A549 (cell line): ENCODE measurements at regions not wholly inside any gene's neighbourhood (a gene's known extent, or its start where the extent isn't known, plus 50 kb on each side); places are given as distances from the start of the nearest gene placed in this dataset.

Experiments
- ATAC-seq, 2 experiments: fragments of 200-7000 bp in 1 of 2; fragments of >200 bp in 1 of 2; cut with Nextera tagmentation in 1 of 2; cut with Tn5 transposase in 1 of 2; 3 replicates each; pipeline versions ENCODE4 v1.8.0 to v1.9.1; 2018 to 2020; ENCODE audit warnings: mild to moderate bottlenecking in 1 of 2, moderate library complexity in 1 of 2
- CTCF ChIA-PET: fragments of 300-600 bp; sonication (Branson Sonifier 250); formaldehyde crosslinking; extraction: SDS; loops from one replicate; lab custom pipeline; 2021; ENCODE audit warnings: antibody characterized with exemption, inconsistent platforms; lab: Yijun Ruan, JAX
- POLR2A ChIA-PET: fragments of 350-600 bp; formaldehyde crosslinking; extraction: SDS; loops from one replicate; lab custom pipeline; 2021; ENCODE audit warnings: antibody characterized with exemption, inconsistent platforms; lab: Yijun Ruan, JAX
- DNase-seq, 2 experiments: peaks; one replicate each; pipeline versions ENCODE4 v3.0.0 to v3.0.0-alpha.2; 2011 to 2016; ENCODE audit warnings: low read depth in 1 of 2, low spot score in 1 of 2
- FAIRE-seq: peaks from 2 replicates; lab custom pipeline; 2011; peaks lifted over from hg19 to GRCh38; lab: Jason Lieb, UNC
- H3K27ac ChIP-seq, 2 experiments: fragments of >200 bp; sonication (Bioruptor Twin); formaldehyde crosslinking; 3 replicates each; pipeline ENCODE4 v1.5.1; 2016 to 2017
- H3K4me1 ChIP-seq: fragments of >200 bp; sonication (Bioruptor Twin); formaldehyde crosslinking; 3 replicates; pipeline ENCODE4 v1.6.1; 2016
- H3K4me2 ChIP-seq: fragments of >200 bp; sonication (Bioruptor Twin); formaldehyde crosslinking; 3 replicates; pipeline ENCODE4 v1.6.1; 2016
- H3K4me3 ChIP-seq: fragments of >200 bp; sonication (Bioruptor Twin); formaldehyde crosslinking; 3 replicates; pipeline ENCODE4 v1.5.1; 2016
- H3K9me3 ChIP-seq: fragments of >200 bp; sonication (Bioruptor Twin); formaldehyde crosslinking; 3 replicates; pipeline ENCODE4 v1.6.1; 2016
- BHLHE40 ChIP-seq: IDR thresholded peaks from 2 replicates; pipeline ENCODE4 v1.6.1; 2012; ENCODE audit warnings: low read depth, low read length, inconsistent platforms
- CHD2 ChIP-seq: fragments of 150-350 bp; IDR thresholded peaks from 2 replicates; pipeline ENCODE4 v1.6.1; 2014; ENCODE audit warnings: low read length; ENCODE audit not compliant: partially characterized antibody
- CTCF ChIP-seq: fragments of >200 bp; sonication (Bioruptor Twin); formaldehyde crosslinking; IDR thresholded peaks from 3 replicates; pipeline ENCODE4 v1.5.1; 2016
- E2F6 ChIP-seq: IDR thresholded peaks from 2 replicates; pipeline ENCODE4 v1.6.1; 2012; ENCODE audit warnings: low read depth, borderline replicate concordance
- EHF ChIP-seq: fragments of 250-450 bp; sonication (Bioruptor Pico); IDR thresholded peaks from 2 replicates; pipeline ENCODE4 v1.5.0; 2020; ENCODE audit warnings: mild to moderate bottlenecking
- ELK1 ChIP-seq: fragments of 150-350 bp; IDR thresholded peaks from 2 replicates; pipeline ENCODE4 v1.6.1; 2014; ENCODE audit warnings: low read depth, mild to moderate bottlenecking, low read length
- FOSL2 ChIP-seq, 2 experiments: fragments of 450-650 bp in 1 of 2; fragments of >200 bp in 1 of 2; sonication (Bioruptor Twin) in 1 of 2; formaldehyde crosslinking; IDR thresholded peaks; 2 replicates each; pipeline versions ENCODE4 v1.5.0 to v1.6.1; 2016 to 2020; ENCODE audit warnings: mild to moderate bottlenecking in 1 of 2, moderate library complexity in 1 of 2
- HEYL ChIP-seq: fragments of 250-450 bp; sonication (Bioruptor Pico); IDR thresholded peaks from 2 replicates; pipeline ENCODE4 v1.8.0; 2021; ENCODE audit warnings: mild to moderate bottlenecking, moderate library complexity
- HOXB13 ChIP-seq: fragments of 250-450 bp; sonication (Bioruptor Pico); IDR thresholded peaks from 2 replicates; pipeline ENCODE4 v1.5.0; 2020; ENCODE audit warnings: low read depth, mild to moderate bottlenecking, moderate library complexity
- JUNB ChIP-seq: fragments of >200 bp; sonication (Bioruptor Twin); formaldehyde crosslinking; IDR thresholded peaks from 2 replicates; pipeline ENCODE4 v1.6.1; 2016
- KDM5A ChIP-seq: fragments of 200-600 bp; sonication (generic); IDR thresholded peaks from 2 replicates; pipeline ENCODE4 v1.6.1; 2016; ENCODE audit warnings: antibody characterized with exemption, mild to moderate bottlenecking
- MAZ ChIP-seq: fragments of 150-350 bp; IDR thresholded peaks from 2 replicates; pipeline ENCODE4 v1.6.1; 2014; ENCODE audit warnings: antibody characterized with exemption, low read depth, low read length, borderline replicate concordance
- MYC ChIP-seq: IDR thresholded peaks from 2 replicates; pipeline ENCODE4 v1.6.1; 2012; ENCODE audit warnings: mild to moderate bottlenecking, inconsistent platforms, low read length, improper control_type of control experiment, borderline replicate concordance
- NPAS2 ChIP-seq: fragments of 250-450 bp; sonication (Bioruptor Pico); IDR thresholded peaks from 2 replicates; pipeline ENCODE4 v1.8.0; 2022; ENCODE audit warnings: mild to moderate bottlenecking, moderate library complexity, borderline replicate concordance
- NR3C1 ChIP-seq: fragments of >200 bp; sonication (Bioruptor Twin); formaldehyde crosslinking; IDR thresholded peaks from 3 replicates; pipeline ENCODE4 v1.6.1; 2017
- POLR2A ChIP-seq: IDR thresholded peaks from 2 replicates; pipeline ENCODE4 v1.6.1; 2012; ENCODE audit warnings: mild to moderate bottlenecking, low read length
- POLR2AphosphoS2 ChIP-seq: conservative IDR thresholded peaks from 2 replicates; pipeline ENCODE4 v1.6.1; 2012; ENCODE audit warnings: low read length, improper control_type of control experiment, inconsistent platforms
- RARB ChIP-seq: fragments of 250-450 bp; sonication (Bioruptor Pico); IDR thresholded peaks from 2 replicates; pipeline ENCODE4 v1.8.0; 2021; ENCODE audit warnings: mild to moderate bottlenecking, moderate library complexity
- RCOR1 ChIP-seq: fragments of 150-350 bp; IDR thresholded peaks from 2 replicates; pipeline ENCODE4 v1.6.1; 2014; ENCODE audit warnings: antibody characterized with exemption, low read length, low read depth
- RFX5 ChIP-seq: fragments of 450-650 bp; IDR thresholded peaks from 2 replicates; pipeline ENCODE4 v1.7.1; 2014; ENCODE audit warnings: antibody characterized with exemption, mild to moderate bottlenecking, moderate library complexity
- SMC3 ChIP-seq: fragments of >200 bp; sonication (Bioruptor Twin); formaldehyde crosslinking; IDR thresholded peaks from 3 replicates; pipeline ENCODE4 v1.6.1; 2018; ENCODE audit warnings: inconsistent platforms
- TFCP2L1 ChIP-seq: fragments of 250-450 bp; sonication (Bioruptor Pico); IDR thresholded peaks from 2 replicates; pipeline ENCODE4 v1.5.0; 2021; ENCODE audit warnings: mild to moderate bottlenecking
- ZC3H11A ChIP-seq: fragments of 450-650 bp; IDR thresholded peaks from 2 replicates; pipeline ENCODE4 v1.6.1; 2014; ENCODE audit warnings: antibody characterized with exemption, mild to moderate bottlenecking
- WGBS: methylation state at CpG from one replicate; pipeline ENCODE4 v1.1.6; 2017; ENCODE audit errors: missing lambda C conversion rate; 5-methylcytosine and 5-hydroxymethylcytosine counted together
- TF ChIP-seq, protein P1 (sequence below): fragments of 250-450 bp; sonication (Bioruptor Pico); IDR thresholded peaks from 2 replicates; pipeline ENCODE4 v1.5.0; 2020; ENCODE audit warnings: low read depth, mild to moderate bottlenecking, moderate library complexity
- TF ChIP-seq, protein P2 (sequence below): IDR thresholded peaks from 2 replicates; pipeline ENCODE4 v1.6.1; 2012
- TF ChIP-seq, protein P3 (sequence below): fragments of >200 bp; sonication (Bioruptor Twin); formaldehyde crosslinking; IDR thresholded peaks from 2 replicates; pipeline ENCODE4 v1.6.1; 2016

- peak; percentile 64 to 81 for ATAC-seq
- no peaks in the 10 kb centered on the region for H3K9me3 ChIP-seq
- 8% methylated on average over 4 of the region's 4 CpGs for WGBS
- peak overlapping the region; percentile 48 for H3K4me2 ChIP-seq
- DNase-seq, result peak in 1 of 2 experiments; percentile 54
- ChIA-PET POLR2A (no interaction called here), CTCF (no interaction called here)
- TF ChIP-seq JUNB (0 out of 2 replicates have a peak, but pooled peaks have one; percentile 15), FOSL2 (IDR thresholded peaks at IDR 0.05) (no peak), FOSL2 (CRISPR knock-in tag; IDR thresholded peaks at IDR 0.05) (peak; percentile 50; the same call in 1 of the 2 replicates), HEYL (CRISPR knock-in tag) (no peak)
- peak overlapping the region; percentile 51 to 57; a peak in 4 of 6 replicates for H3K27ac ChIP-seq
- peaks cover 38% of the 10 kb centered on the region for H3K4me1 ChIP-seq
- no peak for FAIRE-seq
- no peak overlapping the region for H3K4me3 ChIP-seq
These were observed 395.1 kb downstream of the FBXO15 start for GRCh38 chr18:73752546-73752945.

DNA sequence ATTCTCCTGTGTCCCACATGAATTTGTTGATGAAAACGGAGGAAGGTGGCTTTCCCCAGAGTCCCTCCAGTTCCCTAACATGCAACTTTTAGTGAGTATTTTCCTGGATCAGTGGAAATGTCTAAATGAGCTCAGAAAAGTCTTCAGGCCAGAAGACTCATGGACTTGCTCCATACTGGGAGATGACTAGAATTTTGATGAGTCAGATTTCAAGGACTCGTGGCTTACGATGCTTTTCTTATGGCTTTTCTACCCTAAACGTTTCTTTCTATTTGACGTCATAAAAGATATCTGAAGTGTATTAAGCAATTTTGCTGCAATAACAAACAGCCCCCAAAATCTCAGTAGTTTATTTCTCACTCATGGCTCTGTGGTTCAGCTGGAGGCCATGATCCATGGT, 397.6 kb downstream of the FBXO15 start:
- no peak for FAIRE-seq
- no peak for DNase-seq
- no peak for TF ChIP-seq CTCF
- TF ChIP-seq, protein P1, sequence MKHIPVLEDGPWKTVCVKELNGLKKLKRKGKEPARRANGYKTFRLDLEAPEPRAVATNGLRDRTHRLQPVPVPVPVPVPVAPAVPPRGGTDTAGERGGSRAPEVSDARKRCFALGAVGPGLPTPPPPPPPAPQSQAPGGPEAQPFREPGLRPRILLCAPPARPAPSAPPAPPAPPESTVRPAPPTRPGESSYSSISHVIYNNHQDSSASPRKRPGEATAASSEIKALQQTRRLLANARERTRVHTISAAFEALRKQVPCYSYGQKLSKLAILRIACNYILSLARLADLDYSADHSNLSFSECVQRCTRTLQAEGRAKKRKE (CRISPR knock-in tag), result no peak
- TF ChIP-seq MAZ, result no peak
- TF ChIP-seq KDM5A, result no peak
- no peak for TF ChIP-seq POLR2AphosphoS2
- TF ChIP-seq ZC3H11A, result no peak
- TF ChIP-seq E2F6, result no peak
- TF ChIP-seq, all 56 proteins: peak for 0
- H3K9me3 ChIP-seq, result no peaks in the 10 kb centered on the region
- peaks cover 14% of the 10 kb centered on the region for H3K4me1 ChIP-seq
- ATAC-seq, result no peak
- CTCF ChIA-PET, result no interaction called here
- H3K4me2 ChIP-seq, result no peak overlapping the region
- WGBS, result 70% methylated on average over 5 of the region's 5 CpGs
- no peak overlapping the region; a peak in 1 of 6 replicates for H3K27ac ChIP-seq
- H3K4me3 ChIP-seq, result no peak overlapping the region
- POLR2A ChIA-PET, result no interaction called here

GRCh38 chr18:73749304-73749703, 398.3 kb downstream of the FBXO15 start:
- peaks cover 13% of the 10 kb centered on the region for H3K4me1 ChIP-seq
- TF ChIP-seq HOXB13, result no peak
- TF ChIP-seq MAZ, result no peak
- TF ChIP-seq MYC, result no peak
- TF ChIP-seq HEYL (CRISPR knock-in tag), result no peak
- TF ChIP-seq, protein P2, sequence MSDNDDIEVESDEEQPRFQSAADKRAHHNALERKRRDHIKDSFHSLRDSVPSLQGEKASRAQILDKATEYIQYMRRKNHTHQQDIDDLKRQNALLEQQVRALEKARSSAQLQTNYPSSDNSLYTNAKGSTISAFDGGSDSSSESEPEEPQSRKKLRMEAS, result no peak
- TF ChIP-seq POLR2AphosphoS2, result no peak
- no peak for TF ChIP-seq RCOR1
- TF ChIP-seq RARB (CRISPR knock-in tag), result no peak
- no peak overlapping the region for H3K4me2 ChIP-seq
- ATAC-seq (no peak), FAIRE-seq (no peak), DNase-seq (no peak)
- no peak overlapping the region for H3K4me3 ChIP-seq
- CTCF ChIA-PET, result no interaction called here
- H3K9me3 ChIP-seq, result no peaks in the 10 kb centered on the region
- H3K27ac ChIP-seq, result no peak overlapping the region
- WGBS, result 53% methylated on average over 2 of the region's 2 CpGs
- POLR2A ChIA-PET, result no interaction called here

GRCh38 chr18:73748731-73749130, 398.9 kb downstream of the FBXO15 start:
- no peak for ATAC-seq
- no peak for FAIRE-seq
- H3K4me2 ChIP-seq, result no peak overlapping the region
- WGBS, result 66% methylated on average over 4 of the region's 4 CpGs
- CTCF ChIA-PET, result no interaction called here
- no peaks in the 10 kb centered on the region for H3K9me3 ChIP-seq
- no peak for DNase-seq
- no peak overlapping the region for H3K27ac ChIP-seq
- H3K4me1 ChIP-seq, result peaks cover 13% of the 10 kb centered on the region
- H3K4me3 ChIP-seq, result no peak overlapping the region
- POLR2A ChIA-PET, result no interaction called here
- TF ChIP-seq SMC3 (no peak), ELK1 (no peak), TFCP2L1 (CRISPR knock-in tag) (no peak), E2F6 (no peak), POLR2AphosphoS2 (no peak), EHF (CRISPR knock-in tag) (no peak), RFX5 (no peak), NPAS2 (CRISPR knock-in tag) (no peak), NR3C1 (no peak), CHD2 (no peak), BHLHE40 (no peak), POLR2A (no peak), HOXB13 (no peak)
- TF ChIP-seq, protein P3, sequence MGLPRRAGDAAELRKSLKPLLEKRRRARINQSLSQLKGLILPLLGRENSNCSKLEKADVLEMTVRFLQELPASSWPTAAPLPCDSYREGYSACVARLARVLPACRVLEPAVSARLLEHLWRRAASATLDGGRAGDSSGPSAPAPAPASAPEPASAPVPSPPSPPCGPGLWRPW, result no peak
